ENCODE measurements at regions not wholly inside any gene's neighbourhood (a gene's known extent, or its start where the extent isn't known, plus 50 kb on each side); places are given as distances from the start of the nearest gene placed in this dataset.

- FAIRE-seq: no peak
- intact Hi-C loops (cut with micrococcal nuclease; ENCODE audit: unreplicated experiment): no loop called here
- TF ChIP-seq SCMH1 (CRISPR knock-in tag; IDR thresholded peaks at IDR 0.05; ENCODE audit: borderline replicate concordance) (no peak), SMARCE1 (IDR thresholded peaks at IDR 0.05; ENCODE audit: borderline replicate concordance) (no peak), ZNF136 (CRISPR knock-in tag; IDR thresholded peaks at IDR 0.05; ENCODE audit: low read depth) (no peak), HBP1 (CRISPR knock-in tag; IDR thresholded peaks at IDR 0.05; ENCODE audit: low read depth) (no peak), ZBTB44 (CRISPR knock-in tag; IDR thresholded peaks at IDR 0.05) (no peak), ZNF281 (CRISPR knock-in tag; IDR thresholded peaks at IDR 0.05; ENCODE audit: borderline replicate concordance) (no peak), ZNF383 (CRISPR knock-in tag; IDR thresholded peaks at IDR 0.05; ENCODE audit: borderline replicate concordance) (no peak), ZNF704 (CRISPR knock-in tag; IDR thresholded peaks at IDR 0.05; ENCODE audit: borderline replicate concordance) (no peak), ATF5 (CRISPR knock-in tag; IDR thresholded peaks at IDR 0.05; ENCODE audit: low read depth) (no peak), MEIS1 (CRISPR knock-in tag; IDR thresholded peaks at IDR 0.05; ENCODE audit: borderline replicate concordance) (no peak), RARG (CRISPR knock-in tag; IDR thresholded peaks at IDR 0.05; ENCODE audit: low read depth) (no peak), ZXDC (CRISPR knock-in tag; IDR thresholded peaks at IDR 0.05) (no peak), ZSCAN21 (CRISPR knock-in tag; IDR thresholded peaks at IDR 0.05; ENCODE audit: borderline replicate concordance) (no peak), KDM3A (CRISPR knock-in tag; IDR thresholded peaks at IDR 0.05; ENCODE audit: low read depth) (no peak)
Observed at GRCh38 chr13:48819899-48820298, 155.8 kb upstream of the FNDC3A start.

More at GRCh38 chr13:48819899-48820298, 155.8 kb upstream of the FNDC3A start:
- BruUV-seq (replicated peaks): no TSS peak
- no peaks in the 10 kb centered on the region for H3K9me3 ChIP-seq (ENCODE audit: low read length)
- peaks cover 10% of the 10 kb centered on the region; the same call in 1 of the 2 replicates for H3K4me1 ChIP-seq (ENCODE audit: insufficient read depth, low read length)
- ChIA-PET CTCF (ENCODE audit: low intra/inter-chr PET ratio, low total read pairs) (no interaction called here), POLR2A (no interaction called here)
- H3K4me2 ChIP-seq (ENCODE audit: low read depth, low read length): no peak overlapping the region
- no peaks in the 10 kb centered on the region for H4K20me1 ChIP-seq (ENCODE audit: insufficient read depth, low read length)
- DNase-seq (ENCODE audit: low spot score) (no peak), ATAC-seq (no peak)
- in situ Hi-C loops (cut with HindIII; ENCODE audit: extremely low pct_ligation_motif_present, low pct_unique_long_range_greater_than_20kb): no loop called here
- H3K79me2 ChIP-seq (ENCODE audit: insufficient read depth, low read length): no peaks in the 10 kb centered on the region
- no peak overlapping the region for H3K27ac ChIP-seq (ENCODE audit: extremely low read length, insufficient read depth, low read length)
- no peak overlapping the region for H3K4me3 ChIP-seq (replicated peaks in 1 of 3; ENCODE audit: insufficient read depth in 1 of 3, low read depth in 2 of 3, low read length in 3 of 3)
- H2AFZ ChIP-seq (ENCODE audit: low read length): no peak overlapping the region
- no peaks in the 10 kb centered on the region for H3K27me3 ChIP-seq (ENCODE audit: control insufficient read depth in 1 of 2, insufficient read depth in 2 of 2, low read length in 2 of 2)
- no peaks in the 10 kb centered on the region for H3K36me3 ChIP-seq (replicated peaks in 1 of 2; ENCODE audit: control insufficient read depth in 1 of 2, insufficient read depth in 2 of 2, low read length in 2 of 2)
- WGBS (ENCODE audit: low lambda C conversion rate): 38% methylated on average over 4 of the region's 4 CpGs
- H3K9ac ChIP-seq (ENCODE audit: insufficient read depth, low read depth, low read length): no peak overlapping the region

Measured in HepG2 (cell line).